ENCODE measurements at regions not wholly inside any gene's neighbourhood (a gene's known extent, or its start where the extent isn't known, plus 50 kb on each side); places are given as distances from the start of the nearest gene placed in this dataset.

- no peak overlapping the region for H3K4me3 ChIP-seq (ENCODE audit: low read length)
- H3K9me3 ChIP-seq (ENCODE audit: control insufficient read depth, low read length), result no peaks in the 10 kb centered on the region
- DNase-seq (ENCODE audit: low read depth), result no peak
- H3K9ac ChIP-seq (ENCODE audit: low read length), result no peak overlapping the region
- H3K4me1 ChIP-seq (ENCODE audit: control insufficient read depth, insufficient read depth, low read length), result peaks cover 19% of the 10 kb centered on the region
- no peaks in the 10 kb centered on the region for H3K36me3 ChIP-seq (ENCODE audit: control insufficient read depth, insufficient read depth, low read length, severe bottlenecking)
- no peaks in the 10 kb centered on the region for H3K27me3 ChIP-seq (replicated peaks; ENCODE audit: control insufficient read depth, insufficient read depth, low read length)
Measured at GRCh38 chr2:18701546-18701945, 112.2 kb upstream of the NT5C1B start.

GRCh38 chr2:18690342-18690741 is 101.0 kb upstream of the NT5C1B start:
- Histone ChIP-seq H3K27me3 (replicated peaks; ENCODE audit: control insufficient read depth, insufficient read depth, low read length) (no peaks in the 10 kb centered on the region), H3K36me3 (ENCODE audit: control insufficient read depth, insufficient read depth, low read length, severe bottlenecking) (no peaks in the 10 kb centered on the region), H3K4me3 (ENCODE audit: low read length) (no peak overlapping the region), H3K4me1 (ENCODE audit: control insufficient read depth, insufficient read depth, low read length) (no peaks in the 10 kb centered on the region), H3K9me3 (ENCODE audit: control insufficient read depth, low read length) (no peaks in the 10 kb centered on the region), H3K9ac (ENCODE audit: low read length) (no peak overlapping the region)
- DNase-seq (ENCODE audit: low read depth), result no peak

GRCh38 chr2:18684206-18685038 is 95.1 kb upstream of the NT5C1B start:
- H3K4me1 ChIP-seq (ENCODE audit: control insufficient read depth, insufficient read depth, low read length), result no peaks in the 10 kb centered on the region
- H3K4me3 ChIP-seq (ENCODE audit: low read length), result no peak overlapping the region
- H3K9ac ChIP-seq (ENCODE audit: low read length), result no peak overlapping the region
- no peaks in the 10 kb centered on the region for H3K36me3 ChIP-seq (ENCODE audit: control insufficient read depth, insufficient read depth, low read length, severe bottlenecking)
- no peaks in the 10 kb centered on the region for H3K27me3 ChIP-seq (replicated peaks; ENCODE audit: control insufficient read depth, insufficient read depth, low read length)
- H3K9me3 ChIP-seq (ENCODE audit: control insufficient read depth, low read length), result no peaks in the 10 kb centered on the region
- DNase-seq (ENCODE audit: low read depth), result peak; percentile 60

GRCh38 chr2:18682681-18683080 is 93.3 kb upstream of the NT5C1B start:
- Histone ChIP-seq H3K9ac (ENCODE audit: low read length) (no peak overlapping the region), H3K36me3 (ENCODE audit: control insufficient read depth, insufficient read depth, low read length, severe bottlenecking) (no peaks in the 10 kb centered on the region), H3K9me3 (ENCODE audit: control insufficient read depth, low read length) (no peaks in the 10 kb centered on the region), H3K4me3 (ENCODE audit: low read length) (no peak overlapping the region), H3K27me3 (replicated peaks; ENCODE audit: control insufficient read depth, insufficient read depth, low read length) (no peaks in the 10 kb centered on the region), H3K4me1 (ENCODE audit: control insufficient read depth, insufficient read depth, low read length) (no peaks in the 10 kb centered on the region)
- no peak for DNase-seq (ENCODE audit: low read depth)

GRCh38 chr2:18677280-18677679 is 87.9 kb upstream of the NT5C1B start:
- Histone ChIP-seq H3K4me1 (ENCODE audit: control insufficient read depth, insufficient read depth, low read length) (no peaks in the 10 kb centered on the region), H3K9me3 (ENCODE audit: control insufficient read depth, low read length) (peaks cover 12% of the 10 kb centered on the region), H3K9ac (ENCODE audit: low read length) (no peak overlapping the region), H3K27me3 (replicated peaks; ENCODE audit: control insufficient read depth, insufficient read depth, low read length) (no peaks in the 10 kb centered on the region), H3K36me3 (ENCODE audit: control insufficient read depth, insufficient read depth, low read length, severe bottlenecking) (no peaks in the 10 kb centered on the region), H3K4me3 (ENCODE audit: low read length) (no peak overlapping the region)
- DNase-seq (ENCODE audit: low read depth), result no peak

GRCh38 chr2:18674309-18674708 is 84.9 kb upstream of the NT5C1B start:
- H3K9me3 ChIP-seq (ENCODE audit: control insufficient read depth, low read length), result peaks cover 12% of the 10 kb centered on the region
- no peak overlapping the region for H3K9ac ChIP-seq (ENCODE audit: low read length)
- H3K36me3 ChIP-seq (ENCODE audit: control insufficient read depth, insufficient read depth, low read length, severe bottlenecking), result no peaks in the 10 kb centered on the region
- no peak overlapping the region for H3K4me3 ChIP-seq (ENCODE audit: low read length)
- DNase-seq (ENCODE audit: low read depth), result no peak
- no peaks in the 10 kb centered on the region for H3K27me3 ChIP-seq (replicated peaks; ENCODE audit: control insufficient read depth, insufficient read depth, low read length)
- H3K4me1 ChIP-seq (ENCODE audit: control insufficient read depth, insufficient read depth, low read length), result no peaks in the 10 kb centered on the region

GRCh38 chr2:18671363-18671762 is 82.0 kb upstream of the NT5C1B start:
- Histone ChIP-seq H3K4me1 (ENCODE audit: control insufficient read depth, insufficient read depth, low read length) (no peaks in the 10 kb centered on the region), H3K9me3 (ENCODE audit: control insufficient read depth, low read length) (peaks cover 12% of the 10 kb centered on the region), H3K27me3 (replicated peaks; ENCODE audit: control insufficient read depth, insufficient read depth, low read length) (no peaks in the 10 kb centered on the region), H3K4me3 (ENCODE audit: low read length) (no peak overlapping the region), H3K9ac (ENCODE audit: low read length) (no peak overlapping the region), H3K36me3 (ENCODE audit: control insufficient read depth, insufficient read depth, low read length, severe bottlenecking) (no peaks in the 10 kb centered on the region)
- DNase-seq (ENCODE audit: low read depth), result peak; percentile 25

GRCh38 chr2:18668221-18668620 is 78.9 kb upstream of the NT5C1B start:
- Histone ChIP-seq H3K27me3 (replicated peaks; ENCODE audit: control insufficient read depth, insufficient read depth, low read length) (no peaks in the 10 kb centered on the region), H3K4me3 (ENCODE audit: low read length) (no peak overlapping the region), H3K36me3 (ENCODE audit: control insufficient read depth, insufficient read depth, low read length, severe bottlenecking) (no peaks in the 10 kb centered on the region), H3K9me3 (ENCODE audit: control insufficient read depth, low read length) (no peaks in the 10 kb centered on the region), H3K9ac (ENCODE audit: low read length) (no peak overlapping the region), H3K4me1 (ENCODE audit: control insufficient read depth, insufficient read depth, low read length) (no peaks in the 10 kb centered on the region)
- no peak for DNase-seq (ENCODE audit: low read depth)

- DNase-seq (ENCODE audit: low read depth), result no peak
- H3K4me3 ChIP-seq (ENCODE audit: low read length), result no peak overlapping the region
- H3K36me3 ChIP-seq (ENCODE audit: control insufficient read depth, insufficient read depth, low read length, severe bottlenecking), result no peaks in the 10 kb centered on the region
- H3K9ac ChIP-seq (ENCODE audit: low read length), result no peak overlapping the region
- no peaks in the 10 kb centered on the region for H3K27me3 ChIP-seq (replicated peaks; ENCODE audit: control insufficient read depth, insufficient read depth, low read length)
- H3K9me3 ChIP-seq (ENCODE audit: control insufficient read depth, low read length), result no peaks in the 10 kb centered on the region
- no peaks in the 10 kb centered on the region for H3K4me1 ChIP-seq (ENCODE audit: control insufficient read depth, insufficient read depth, low read length)
Measured at GRCh38 chr2:18664421-18664820, 75.1 kb upstream of the NT5C1B start.

GRCh38 chr2:18663861-18664260 is 74.5 kb upstream of the NT5C1B start:
- H3K36me3 ChIP-seq (ENCODE audit: control insufficient read depth, insufficient read depth, low read length, severe bottlenecking), result no peaks in the 10 kb centered on the region
- no peaks in the 10 kb centered on the region for H3K27me3 ChIP-seq (replicated peaks; ENCODE audit: control insufficient read depth, insufficient read depth, low read length)
- DNase-seq (ENCODE audit: low read depth), result no peak
- H3K4me1 ChIP-seq (ENCODE audit: control insufficient read depth, insufficient read depth, low read length), result no peaks in the 10 kb centered on the region
- H3K9ac ChIP-seq (ENCODE audit: low read length), result no peak overlapping the region
- H3K9me3 ChIP-seq (ENCODE audit: control insufficient read depth, low read length), result no peaks in the 10 kb centered on the region
- no peak overlapping the region for H3K4me3 ChIP-seq (ENCODE audit: low read length)

GRCh38 chr2:18662689-18663088 is 73.3 kb upstream of the NT5C1B start:
- Histone ChIP-seq H3K27me3 (replicated peaks; ENCODE audit: control insufficient read depth, insufficient read depth, low read length) (no peaks in the 10 kb centered on the region), H3K4me3 (ENCODE audit: low read length) (no peak overlapping the region), H3K4me1 (ENCODE audit: control insufficient read depth, insufficient read depth, low read length) (no peaks in the 10 kb centered on the region), H3K9me3 (ENCODE audit: control insufficient read depth, low read length) (no peaks in the 10 kb centered on the region), H3K36me3 (ENCODE audit: control insufficient read depth, insufficient read depth, low read length, severe bottlenecking) (no peaks in the 10 kb centered on the region), H3K9ac (ENCODE audit: low read length) (peak overlapping the region; percentile 2)
- DNase-seq (ENCODE audit: low read depth), result no peak

GRCh38 chr2:18659915-18660314 is 70.5 kb upstream of the NT5C1B start:
- Histone ChIP-seq H3K9ac (ENCODE audit: low read length) (no peak overlapping the region), H3K9me3 (ENCODE audit: control insufficient read depth, low read length) (no peaks in the 10 kb centered on the region), H3K4me1 (ENCODE audit: control insufficient read depth, insufficient read depth, low read length) (no peaks in the 10 kb centered on the region), H3K36me3 (ENCODE audit: control insufficient read depth, insufficient read depth, low read length, severe bottlenecking) (no peaks in the 10 kb centered on the region), H3K27me3 (replicated peaks; ENCODE audit: control insufficient read depth, insufficient read depth, low read length) (no peaks in the 10 kb centered on the region), H3K4me3 (ENCODE audit: low read length) (no peak overlapping the region)
- DNase-seq (ENCODE audit: low read depth), result no peak

Measured in adipocyte (in vitro differentiated cells).